H1 (cell line): ENCODE measurements at regions not wholly inside any gene's neighbourhood (a gene's known extent, or its start where the extent isn't known, plus 50 kb on each side); places are given as distances from the start of the nearest gene placed in this dataset.
A peak's percentile ranks its signal among the peaks of the same experiment; 100 is the strongest.

Source experiments
- CTCF ChIA-PET: fragments of 300-600 bp; sonication (Branson Sonifier 250); formaldehyde crosslinking; loops from one replicate; lab custom pipeline; 2021; ENCODE audit not compliant: partially characterized antibody; lab: Charles Lee
- POLR2A ChIA-PET: fragments of 300-600 bp; sonication (Branson Sonifier 250); formaldehyde crosslinking; loops from one replicate; lab custom pipeline; 2021; ENCODE audit warnings: inconsistent platforms; ENCODE audit not compliant: partially characterized antibody; lab: Charles Lee
- DNase-seq, 2 experiments: peaks; one replicate each; pipeline versions ENCODE4 v3.0.0 to v3.0.0-alpha.2; 2010 to 2022; ENCODE audit warnings: low spot score in 2 of 2, low read depth in 1 of 2, mixed read lengths in 1 of 2
- FAIRE-seq: peaks from 2 replicates; lab custom pipeline; 2011; peaks lifted over from hg19 to GRCh38; lab: Jason Lieb, UNC
- H2AFZ ChIP-seq: 2 replicates; pipeline ENCODE4 v1.8.1; 2012; ENCODE audit warnings: low read length, inconsistent platforms
- H2AK5ac ChIP-seq: 2 replicates; pipeline ENCODE4 v1.6.1; 2013; ENCODE audit warnings: low read depth, low read length
- H2BK120ac ChIP-seq: replicated peaks from 2 replicates; pipeline ENCODE3; 2013; ENCODE audit warnings: low read depth, low read length, inconsistent platforms
- H2BK12ac ChIP-seq: 2 replicates; pipeline ENCODE4 v1.6.1; 2013; ENCODE audit warnings: low read depth, low read length
- H2BK15ac ChIP-seq: 2 replicates; pipeline ENCODE4 v1.6.1; 2013; ENCODE audit warnings: low read length
- H2BK20ac ChIP-seq: 2 replicates; pipeline ENCODE4 v1.6.1; 2013; ENCODE audit warnings: low read length
- H2BK5ac ChIP-seq: 2 replicates; pipeline ENCODE4 v1.6.1; 2013; ENCODE audit warnings: low read depth, low read length
- H3K14ac ChIP-seq: 2 replicates; pipeline ENCODE4 v1.6.1; 2013; ENCODE audit warnings: inconsistent platforms; ENCODE audit not compliant: insufficient read length
- H3K18ac ChIP-seq: 2 replicates; pipeline ENCODE4 v1.6.1; 2013; ENCODE audit warnings: low read length; ENCODE audit errors: extremely low read depth
- H3K23ac ChIP-seq: 2 replicates; pipeline ENCODE4 v1.6.1; 2013; ENCODE audit warnings: inconsistent platforms; ENCODE audit not compliant: insufficient read length
- H3K23me2 ChIP-seq: 2 replicates; pipeline ENCODE4 v1.6.1; 2013; ENCODE audit warnings: low read depth, low read length
- H3K27ac ChIP-seq: 2 replicates; pipeline ENCODE4 v1.6.1; 2011; ENCODE audit warnings: low read depth, low read length, inconsistent platforms
- H3K27me3 ChIP-seq, 4 experiments: replicated peaks in 1 of 4; 1 replicate in 1 of 4; 2 replicates in 3 of 4; pipeline versions ENCODE4 v1.6.1 to v1.8.1; 2011 to 2013; ENCODE audit warnings: low read length in 3 of 4, mild to moderate bottlenecking in 3 of 4, inconsistent platforms in 2 of 4, mixed read lengths in 2 of 4, moderate library complexity in 1 of 4; ENCODE audit not compliant: control insufficient read depth in 3 of 4, insufficient read depth in 3 of 4; ENCODE audit errors: extremely low read depth in 1 of 4
- H3K36me3 ChIP-seq, 4 experiments: 2 replicates each; pipeline versions ENCODE4 v1.6.1 to v1.8.1; 2011 to 2013; ENCODE audit warnings: mild to moderate bottlenecking in 4 of 4, low read length in 3 of 4, moderate library complexity in 2 of 4, control low read depth in 1 of 4, inconsistent platforms in 1 of 4; ENCODE audit not compliant: insufficient read depth in 4 of 4, control insufficient read depth in 2 of 4
- H3K4ac ChIP-seq: replicated peaks from 2 replicates; pipeline ENCODE3; 2013; ENCODE audit warnings: low read length, low read depth, mixed read lengths, inconsistent platforms; ENCODE audit not compliant: insufficient read length
- H3K4me1 ChIP-seq, 4 experiments: replicated peaks in 1 of 4; 1 replicate in 1 of 4; 2 replicates in 3 of 4; pipeline versions ENCODE4 v1.6.1 to v1.8.1; 2011 to 2013; ENCODE audit warnings: low read length in 3 of 4, inconsistent platforms in 2 of 4, mixed read lengths in 1 of 4; ENCODE audit not compliant: insufficient read depth in 4 of 4, control insufficient read depth in 3 of 4
- H3K4me2 ChIP-seq, 2 experiments: 2 replicates each; pipeline versions ENCODE4 v1.6.1 to v1.8.1; 2011 to 2013; ENCODE audit warnings: low read depth in 2 of 2, low read length in 2 of 2, control low read depth in 1 of 2, inconsistent platforms in 1 of 2, mild to moderate bottlenecking in 1 of 2; ENCODE audit not compliant: insufficient read depth in 1 of 2
- H3K4me3 ChIP-seq, 4 experiments: fragments of 200-600, 300-600 bp in 1 of 4; sonication (generic), shearing (Covaris generic), sonication (Bioruptor Twin) in 1 of 4; 2 replicates each; pipeline versions ENCODE4 v1.5.1 to v1.8.1; 2011 to 2016; ENCODE audit warnings: low read length in 4 of 4, low read depth in 3 of 4, control low read depth in 2 of 4, inconsistent platforms in 2 of 4, mild to moderate bottlenecking in 2 of 4, mixed read lengths in 1 of 4, moderate library complexity in 1 of 4; ENCODE audit not compliant: insufficient read depth in 2 of 4; ENCODE audit errors: extremely low read depth in 1 of 4
- H3K56ac ChIP-seq: replicated peaks from 2 replicates; pipeline ENCODE3; 2013; ENCODE audit warnings: low read depth, mild to moderate bottlenecking, mixed read lengths, low read length, inconsistent platforms; ENCODE audit not compliant: insufficient read length
- H3K79me1 ChIP-seq: 2 replicates; pipeline ENCODE4 v1.6.1; 2013; ENCODE audit warnings: low read depth, low read length, control low read depth
- H3K79me2 ChIP-seq, 2 experiments: 2 replicates each; pipeline versions ENCODE4 v1.6.1 to v1.8.1; 2012 to 2013; ENCODE audit warnings: low read length in 2 of 2, mild to moderate bottlenecking in 2 of 2, inconsistent platforms in 1 of 2; ENCODE audit not compliant: insufficient read depth in 2 of 2, control insufficient read depth in 1 of 2
- H3K9ac ChIP-seq, 4 experiments: replicated peaks in 1 of 4; 1 replicate in 1 of 4; 2 replicates in 3 of 4; pipeline versions ENCODE4 v1.6.1 to v1.8.1; 2011 to 2013; ENCODE audit warnings: low read depth in 3 of 4, low read length in 3 of 4, control low read depth in 2 of 4, mild to moderate bottlenecking in 2 of 4, moderate library complexity in 2 of 4, inconsistent platforms in 1 of 4; ENCODE audit errors: extremely low read depth in 1 of 4
- H3K9me3 ChIP-seq, 2 experiments: 2 replicates each; pipeline versions ENCODE4 v1.6.1 to v1.8.1; 2012 to 2013; ENCODE audit warnings: mild to moderate bottlenecking in 2 of 2, moderate library complexity in 2 of 2, control low read depth in 1 of 2, inconsistent platforms in 1 of 2, low read depth in 1 of 2, low read length in 1 of 2, mixed read lengths in 1 of 2; ENCODE audit not compliant: insufficient read depth in 2 of 2
- H4K20me1 ChIP-seq, 2 experiments: replicated peaks in 1 of 2; 2 replicates each; pipeline versions ENCODE3 to v1.8.1; 2011 to 2013; ENCODE audit warnings: inconsistent platforms in 2 of 2, low read length in 2 of 2, mild to moderate bottlenecking in 1 of 2; ENCODE audit not compliant: insufficient read depth in 2 of 2, control insufficient read depth in 1 of 2
- H4K5ac ChIP-seq: 2 replicates; pipeline ENCODE4 v1.6.1; 2013; ENCODE audit warnings: low read length, low read depth, mixed read lengths, inconsistent platforms; ENCODE audit not compliant: insufficient read length
- H4K8ac ChIP-seq: 2 replicates; pipeline ENCODE4 v1.8.0; 2013; ENCODE audit warnings: mild to moderate bottlenecking, moderate library complexity, low read length, inconsistent platforms; ENCODE audit not compliant: insufficient read depth; ENCODE audit errors: extremely low read depth
- H4K91ac ChIP-seq: replicated peaks from 2 replicates; pipeline ENCODE3; 2013; ENCODE audit warnings: low read length, mixed read lengths, inconsistent platforms; ENCODE audit not compliant: insufficient read length
- ASH2L ChIP-seq: fragments of 200-600, 300-600 bp; sonication (generic); IDR thresholded peaks from one replicate; pipeline ENCODE4 v1.7.1; 2017; ENCODE audit warnings: low read length
- EP300 ChIP-seq, 2 experiments: IDR thresholded peaks; 1 replicate in 1 of 2; 2 replicates in 1 of 2; pipeline ENCODE4 v1.6.1; 2011 to 2012; ENCODE audit warnings: low read depth in 2 of 2, low read length in 2 of 2, mild to moderate bottlenecking in 2 of 2, borderline replicate concordance in 1 of 2, inconsistent platforms in 1 of 2, moderate library complexity in 1 of 2
- HDAC2 ChIP-seq, 2 experiments: fragments of 300-600 bp in 1 of 2; sonication (generic) in 1 of 2; IDR thresholded peaks; 2 replicates each; pipeline ENCODE4 v1.6.1; 2011 to 2012; ENCODE audit warnings: low read depth in 2 of 2, low read length in 2 of 2, mild to moderate bottlenecking in 2 of 2, moderate library complexity in 2 of 2, borderline replicate concordance in 1 of 2, inconsistent platforms in 1 of 2
- JUND ChIP-seq: IDR thresholded peaks from 2 replicates; pipeline ENCODE4 v1.6.1; 2011; ENCODE audit warnings: mild to moderate bottlenecking, improper control_type of control experiment, low read length
- POLR2A ChIP-seq, 2 experiments: IDR thresholded peaks; 1 replicate in 1 of 2; 2 replicates in 1 of 2; pipeline ENCODE4 v1.6.1; 2011; ENCODE audit warnings: low read depth in 2 of 2, low read length in 2 of 2, mild to moderate bottlenecking in 2 of 2; ENCODE audit errors: control extremely low read depth in 1 of 2
- POU5F1 ChIP-seq: IDR thresholded peaks from 2 replicates; pipeline ENCODE4 v1.6.1; 2011; ENCODE audit warnings: low read depth, mild to moderate bottlenecking, low read length, moderate library complexity
- SIX5 ChIP-seq: IDR thresholded peaks from 2 replicates; pipeline ENCODE4 v1.6.1; 2011; ENCODE audit warnings: mild to moderate bottlenecking, low read depth, low read length
- SRF ChIP-seq: IDR thresholded peaks from 2 replicates; pipeline ENCODE4 v1.6.1; 2011; ENCODE audit warnings: mild to moderate bottlenecking, low read depth, low read length, moderate library complexity
- WGBS, 2 experiments: shearing (Covaris generic) in 1 of 2; methylation state at CpG; one replicate each; pipeline versions ENCODE4 v1.1.6 to v1.1.7; 2013 to 2015; ENCODE audit warnings: low lambda C conversion rate in 2 of 2, mixed read lengths in 2 of 2, inconsistent platforms in 1 of 2, low coverage in 1 of 2, missing lambda C conversion rate in 1 of 2; ENCODE audit not compliant: insufficient replicate concordance in 2 of 2, insufficient coverage in 1 of 2, insufficient read length in 1 of 2; ENCODE audit errors: extremely low coverage in 1 of 2, missing lambda C conversion rate in 1 of 2; 5-methylcytosine and 5-hydroxymethylcytosine counted together

- Histone ChIP-seq H2BK12ac (no peak overlapping the region), H3K4me2 (no peak overlapping the region), H2AK5ac (no peak overlapping the region), H3K4me1 (peaks cover 0 to 2% (median 0%) of the 10 kb centered on the region in 4 experiments; a peak in 1 of 7 replicates), H3K4ac (no peak overlapping the region), H3K56ac (peak overlapping the region; percentile 8), H2BK5ac (no peak overlapping the region), H3K23ac (no peak overlapping the region), H3K36me3 (no peaks in the 10 kb centered on the region), H4K20me1 (no peaks in the 10 kb centered on the region), H2AFZ (no peak overlapping the region), H3K27me3 (no peaks in the 10 kb centered on the region; a peak in 1 of 7 replicates), H2BK120ac (no peak overlapping the region), H3K9me3 (no peaks in the 10 kb centered on the region), H3K79me2 (no peaks in the 10 kb centered on the region), H4K5ac (no peak overlapping the region), H2BK20ac (no peak overlapping the region), H4K91ac (no peak overlapping the region), H3K23me2 (no peaks in the 10 kb centered on the region), H3K18ac (no peak overlapping the region), H3K79me1 (no peaks in the 10 kb centered on the region), H3K4me3 (no peak overlapping the region), H4K8ac (no peak overlapping the region), H2BK15ac (no peak overlapping the region), H3K14ac (no peak overlapping the region), H3K27ac (no peak overlapping the region), H3K9ac (no peak overlapping the region)
- TF ChIP-seq SRF, result no peak
- TF ChIP-seq HDAC2 (IDR thresholded peaks at IDR 0.05; ENCODE audit: borderline replicate concordance in 1 of 2, low read depth in 2 of 2, low read length in 2 of 2), result no peak
- no peak for TF ChIP-seq POU5F1
- no peak for TF ChIP-seq POLR2A (IDR thresholded peaks at IDR 0.05; ENCODE audit: control extremely low read depth in 1 of 2, low read depth in 2 of 2, low read length in 2 of 2)
- TF ChIP-seq EP300 (IDR thresholded peaks at IDR 0.05; ENCODE audit: borderline replicate concordance in 1 of 2, low read depth in 2 of 2, low read length in 2 of 2), result no peak
- no peak for TF ChIP-seq SIX5
- TF ChIP-seq ASH2L, result no peak
- no peak for TF ChIP-seq JUND
- FAIRE-seq, result no peak
- WGBS, 2 experiments, result 91% methylated on average over 6 of the region's 6 CpGs; no CpG with 5 or more reads in 1 of the 2 experiments
- ChIA-PET POLR2A (no interaction called here), CTCF (interaction anchor here (0.5 kb wide), 1 partner anchor 362 kb away, joined by 3 read pairs; no protein-coding TSS in a partner anchor)
- DNase-seq, result no peak
Measured at GRCh38 chr11:130555251-130555841, 106.9 kb downstream of the ADAMTS15 start.
